ENCODE measurements at regions not wholly inside any gene's neighbourhood (a gene's known extent, or its start where the extent isn't known, plus 50 kb on each side); places are given as distances from the start of the nearest gene placed in this dataset.

GRCh38 chr5:87951661-87952060 is 317.0 kb downstream of the TMEM161B start:
- DNase-seq (ENCODE audit: low read depth in 2 of 2): no peak

GRCh38 chr5:87949676-87950631 is 318.7 kb downstream of the TMEM161B start:
- no peak for DNase-seq (ENCODE audit: low read depth in 2 of 2)

GRCh38 chr5:87948486-87948885 is 320.2 kb downstream of the TMEM161B start:
- no peak for DNase-seq (ENCODE audit: low read depth in 2 of 2)

GRCh38 chr5:87946271-87946670 is 322.4 kb downstream of the TMEM161B start:
- DNase-seq (ENCODE audit: low read depth in 2 of 2): no peak

GRCh38 chr5:87945286-87945650 is 323.4 kb downstream of the TMEM161B start:
- no peak for DNase-seq (ENCODE audit: low read depth in 2 of 2)

GRCh38 chr5:87944553-87945285 is 323.9 kb downstream of the TMEM161B start:
- no peak for DNase-seq (ENCODE audit: low read depth in 2 of 2)

- no peak for DNase-seq (ENCODE audit: low read depth in 2 of 2)
Observed at GRCh38 chr5:87940775-87941174, 327.9 kb downstream of the TMEM161B start.

- no peak for DNase-seq (ENCODE audit: low read depth in 2 of 2)
Observed at GRCh38 chr5:87936667-87937066, 332.0 kb downstream of the TMEM161B start.

- no peak for DNase-seq (ENCODE audit: low read depth in 2 of 2)
Observed at GRCh38 chr5:87924436-87924835, 344.2 kb downstream of the TMEM161B start.

- no peak for DNase-seq (ENCODE audit: low read depth in 2 of 2)
Observed at GRCh38 chr5:87916320-87916719, 352.3 kb downstream of the TMEM161B start.

GRCh38 chr5:87912419-87912818 is 356.2 kb downstream of the TMEM161B start:
- DNase-seq (ENCODE audit: low read depth in 2 of 2): no peak

GRCh38 chr5:87909382-87909781 is 359.3 kb downstream of the TMEM161B start:
- DNase-seq (ENCODE audit: low read depth in 2 of 2): no peak

GRCh38 chr5:87906962-87907361 is 361.7 kb downstream of the TMEM161B start:
- DNase-seq (ENCODE audit: low read depth in 2 of 2): no peak

GRCh38 chr5:87900419-87900818 is 368.2 kb downstream of the TMEM161B start:
- no peak for DNase-seq (ENCODE audit: low read depth in 2 of 2)

GRCh38 chr5:87899721-87900131 is 368.9 kb downstream of the TMEM161B start:
- no peak for DNase-seq (ENCODE audit: low read depth in 2 of 2)

GRCh38 chr5:87899208-87899661 is 369.4 kb downstream of the TMEM161B start:
- DNase-seq (ENCODE audit: low read depth in 2 of 2): no peak

GRCh38 chr5:87898574-87898973 is 370.1 kb downstream of the TMEM161B start:
- DNase-seq (ENCODE audit: low read depth in 2 of 2): no peak

- no peak for DNase-seq (ENCODE audit: low read depth in 2 of 2)
Observed at GRCh38 chr5:87888139-87888538, 380.5 kb downstream of the TMEM161B start.

- no peak for DNase-seq (ENCODE audit: low read depth in 2 of 2)
Observed at GRCh38 chr5:87887247-87887646, 381.4 kb downstream of the TMEM161B start.

GRCh38 chr5:87886164-87886563 is 382.5 kb downstream of the TMEM161B start:
- no peak for DNase-seq (ENCODE audit: low read depth in 2 of 2)

GRCh38 chr5:87885758-87886157 is 382.9 kb downstream of the TMEM161B start:
- DNase-seq (ENCODE audit: low read depth in 2 of 2): no peak

GRCh38 chr5:87877495-87877894 is 391.1 kb downstream of the TMEM161B start:
- DNase-seq (ENCODE audit: low read depth in 2 of 2): no peak

GRCh38 chr5:87877023-87877422 is 391.6 kb downstream of the TMEM161B start:
- no peak for DNase-seq (ENCODE audit: low read depth in 2 of 2)
